ELR (cell line): ENCODE measurements at regions not wholly inside any gene's neighbourhood (a gene's known extent, or its start where the extent isn't known, plus 50 kb on each side); places are given as distances from the start of the nearest gene placed in this dataset.

Source experiments
- DNase-seq: peaks from one replicate; pipeline ENCODE4 v3.0.0-alpha.2; 2015; ENCODE audit warnings: low read depth

DNA sequence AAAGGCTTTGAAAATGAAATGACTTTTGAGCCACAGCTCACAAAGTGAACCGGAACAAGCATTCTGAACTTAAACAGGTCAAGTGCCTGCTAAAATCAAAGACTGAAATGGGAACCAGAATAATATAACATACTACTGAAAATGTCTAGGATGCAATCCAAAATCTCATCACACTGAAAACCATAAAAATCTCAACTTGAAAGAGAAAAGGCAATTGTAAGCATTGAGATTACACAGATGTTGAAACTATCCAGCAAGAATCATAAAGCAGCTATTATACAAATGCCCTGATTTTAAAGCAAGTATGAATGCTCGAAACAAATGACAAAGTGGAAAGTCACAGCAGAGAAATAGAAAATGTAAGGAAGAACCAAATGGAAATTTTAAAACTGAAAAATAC, 211.5 kb upstream of the GAS1 start:
- no peak for DNase-seq

GRCh38 chr9:87160148-87161102, 213.1 kb upstream of the GAS1 start:
- DNase-seq: no peak

DNA sequence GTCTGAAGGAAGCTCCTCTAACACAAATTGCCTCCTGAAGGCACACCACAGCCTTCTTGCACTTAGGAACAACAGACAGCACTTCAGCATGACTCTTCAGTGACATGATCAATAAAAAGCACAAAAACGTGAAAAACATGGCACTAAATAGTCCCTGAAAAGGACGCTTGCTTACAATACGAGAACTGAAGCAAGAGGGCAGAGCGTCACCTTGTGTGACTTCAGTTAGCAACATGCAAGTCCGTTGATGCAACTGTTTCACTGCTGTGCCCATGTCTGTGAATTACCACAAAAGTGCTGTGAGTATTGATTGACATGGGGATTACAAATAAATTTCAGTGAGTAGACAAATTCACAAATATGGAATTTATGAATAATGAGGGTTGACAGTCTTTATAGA, 219.9 kb upstream of the GAS1 start:
- DNase-seq: no peak

GRCh38 chr9:87167582-87167981, 220.3 kb upstream of the GAS1 start:
- DNase-seq: peak; percentile 6

DNA sequence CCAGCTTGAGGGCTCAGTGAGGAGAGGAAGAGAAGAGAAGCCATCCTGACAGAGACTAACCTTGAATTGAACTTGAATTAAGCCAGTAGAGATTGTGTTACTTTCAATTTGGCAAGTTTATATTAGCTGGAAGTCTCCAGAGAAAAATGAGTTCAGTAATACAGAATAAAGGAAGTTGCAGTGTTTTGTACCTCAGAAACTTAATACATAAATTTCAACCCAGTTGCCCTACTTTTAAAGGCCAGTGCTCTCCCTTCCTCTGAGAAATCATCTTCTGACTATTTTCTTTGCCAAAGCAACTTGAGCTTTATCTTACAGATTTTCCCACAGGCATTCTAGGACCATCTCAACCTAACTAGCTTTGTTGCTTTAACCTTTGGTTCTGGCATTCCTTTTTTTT, 231.0 kb upstream of the GAS1 start:
- DNase-seq: no peak

GRCh38 chr9:87179553-87180340, 232.4 kb upstream of the GAS1 start:
- peak; percentile 71 for DNase-seq

DNA sequence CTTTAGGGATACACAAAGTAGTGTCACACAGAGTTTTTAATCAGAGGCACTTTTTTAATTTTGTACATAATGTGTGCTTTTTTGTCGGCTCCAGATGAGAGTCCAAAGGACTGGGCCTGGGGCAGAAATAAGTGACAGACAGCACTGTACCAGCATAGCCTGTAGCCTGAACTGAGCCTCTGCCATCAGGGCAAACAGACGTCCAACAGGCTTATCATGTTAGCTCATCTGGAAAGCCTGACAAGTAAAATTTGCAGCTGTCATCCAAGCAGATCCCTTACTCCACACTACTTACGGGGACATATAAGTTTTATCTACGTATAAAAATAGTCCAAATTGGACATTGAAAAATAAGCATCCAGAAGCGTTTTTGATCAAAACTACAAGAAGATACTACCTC, 233.1 kb upstream of the GAS1 start:
- no peak for DNase-seq

DNA sequence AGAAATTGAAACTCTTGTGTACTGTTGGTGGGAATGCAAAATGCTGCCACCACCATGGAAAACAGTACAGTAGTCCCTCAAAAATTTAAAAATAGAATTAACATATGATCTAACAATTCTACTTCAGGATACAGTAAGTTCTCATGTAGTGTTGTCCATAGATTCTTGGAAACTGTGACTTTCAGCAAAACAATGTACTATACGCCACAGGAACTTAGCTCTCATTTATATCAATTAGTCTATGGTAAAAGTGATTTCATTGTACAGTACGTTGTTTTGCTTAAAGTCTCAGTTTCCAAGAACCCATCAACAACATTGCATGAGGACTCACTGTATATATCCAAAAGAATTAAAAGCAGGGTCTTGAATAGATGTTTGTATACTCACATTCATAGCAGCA, 233.5 kb upstream of the GAS1 start:
- no peak for DNase-seq

- no peak for DNase-seq
Measured at GRCh38 chr9:87181670-87182069, 234.4 kb upstream of the GAS1 start.

GRCh38 chr9:87184956-87185642, 237.8 kb upstream of the GAS1 start:
- peak; percentile 5 for DNase-seq

DNA sequence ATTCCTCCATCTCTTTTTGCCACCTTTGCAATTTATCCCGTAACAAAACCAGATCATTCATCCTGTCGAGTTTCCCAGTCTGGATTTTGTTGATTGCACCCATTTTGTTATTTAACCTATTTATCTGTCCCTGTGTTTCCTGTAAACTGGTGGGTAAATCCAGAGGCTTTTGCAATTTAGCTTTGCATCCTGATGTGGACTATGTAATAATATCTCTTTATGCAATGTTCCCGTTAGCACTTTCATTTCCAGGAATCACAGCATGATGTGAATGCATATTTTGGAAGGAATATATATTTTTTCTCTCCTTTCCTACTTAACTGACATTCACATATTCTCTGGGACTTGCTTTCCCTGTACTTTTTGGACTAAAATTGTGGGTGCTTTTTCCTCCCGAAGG, 240.3 kb upstream of the GAS1 start:
- DNase-seq: no peak

GRCh38 chr9:87189006-87189405, 241.7 kb upstream of the GAS1 start:
- DNase-seq: no peak

GRCh38 chr9:87193151-87193550, 245.8 kb upstream of the GAS1 start:
- no peak for DNase-seq

DNA sequence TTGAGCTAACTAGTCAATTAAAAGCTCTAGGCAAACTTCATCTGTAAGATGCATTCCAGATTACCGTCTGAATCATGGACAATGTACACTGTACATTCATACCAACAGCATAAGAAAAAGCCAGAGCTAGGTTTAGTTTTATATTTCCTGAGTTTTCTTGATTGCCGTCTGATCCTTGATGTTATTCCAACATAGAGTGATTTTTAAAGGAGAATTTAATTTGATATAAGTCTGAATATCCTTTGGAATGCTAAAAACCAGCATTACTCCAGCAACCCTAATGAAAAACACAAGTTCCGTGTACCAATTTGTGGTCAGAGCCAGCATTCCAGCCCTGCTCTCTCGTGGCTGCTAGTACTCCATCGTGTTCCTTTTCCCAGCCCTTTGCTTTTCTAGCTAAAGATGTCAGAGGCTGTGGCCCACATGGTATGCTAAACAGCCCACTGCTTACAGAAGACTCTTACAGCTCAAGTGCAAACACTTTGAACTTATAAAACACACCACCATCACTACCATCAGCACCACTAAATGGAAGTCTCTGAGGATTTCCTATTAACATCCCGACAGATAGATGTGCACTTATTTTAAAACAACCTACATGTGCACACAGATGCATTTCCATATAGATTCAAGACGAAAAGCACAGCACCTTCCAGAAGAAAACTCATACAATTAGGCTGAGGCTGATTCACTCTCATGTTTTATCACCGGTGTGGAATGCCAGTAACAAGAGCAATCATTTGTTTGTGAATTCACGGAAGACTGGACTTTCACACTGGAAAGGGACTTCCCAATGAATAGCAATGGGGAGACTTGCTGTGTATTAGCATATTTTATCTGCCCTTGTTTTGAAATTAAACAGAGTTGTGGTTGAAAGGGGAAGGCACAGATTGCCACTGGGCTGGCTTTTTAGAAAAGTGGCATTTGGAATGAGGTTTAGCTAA, 246.9 kb upstream of the GAS1 start:
- DNase-seq: peak; percentile 59

DNA sequence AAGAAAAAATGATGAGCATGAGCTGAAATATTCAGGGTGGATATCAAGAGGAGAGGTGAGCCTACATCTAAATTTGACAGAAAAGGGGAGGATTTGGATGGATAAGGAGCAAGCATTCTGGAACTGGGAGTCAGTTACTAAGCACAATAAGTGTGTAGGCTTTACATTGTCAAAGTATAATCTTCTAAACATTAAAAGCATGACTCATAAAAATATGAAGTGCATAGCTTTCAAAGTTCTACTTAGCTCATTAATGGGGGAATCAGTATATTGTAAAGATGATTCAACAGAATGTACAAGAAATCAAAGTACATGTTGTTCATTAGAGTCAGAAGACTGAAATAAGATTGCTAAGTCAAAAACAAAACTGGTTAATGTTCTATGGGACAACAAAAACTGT, 248.0 kb upstream of the GAS1 start:
- DNase-seq: peak; percentile 25

- DNase-seq: no peak
Measured at GRCh38 chr9:87197349-87198130, 250.2 kb upstream of the GAS1 start.

DNA sequence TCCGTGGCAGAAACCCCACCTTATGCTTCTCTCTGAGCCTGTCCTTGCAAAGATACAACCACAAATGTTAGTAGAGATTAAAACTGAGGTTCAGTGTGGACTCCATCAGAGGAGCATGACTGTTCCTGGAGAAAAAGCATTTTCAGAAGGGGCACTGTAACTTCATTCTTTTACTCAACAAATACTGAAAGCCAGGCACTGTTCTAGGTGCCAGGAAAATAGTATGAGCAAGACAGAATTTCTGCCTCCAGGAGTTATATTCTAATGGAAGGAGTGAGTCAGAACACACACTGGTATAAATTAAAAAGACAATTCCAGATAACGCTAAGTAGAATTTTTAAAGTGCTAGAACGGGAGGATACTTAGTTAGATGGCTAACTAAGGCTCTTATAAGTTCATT, 251.4 kb upstream of the GAS1 start:
- no peak for DNase-seq

- no peak for DNase-seq
Measured at GRCh38 chr9:87199278-87199677, 252.0 kb upstream of the GAS1 start.

GRCh38 chr9:87199782-87200181, 252.5 kb upstream of the GAS1 start:
- no peak for DNase-seq

- no peak for DNase-seq
Measured at GRCh38 chr9:87201351-87201751, 254.0 kb upstream of the GAS1 start.
